22Rv1 (cell line): ENCODE measurements at regions not wholly inside any gene's neighbourhood (a gene's known extent, or its start where the extent isn't known, plus 50 kb on each side); places are given as distances from the start of the nearest gene placed in this dataset.

Source experiments
- CTCF ChIP-seq: fragments of 450-650 bp; IDR thresholded peaks from 2 replicates; pipeline ENCODE4 v1.5.1; 2017; ENCODE audit warnings: mild to moderate bottlenecking
- ZFX ChIP-seq: fragments of 450-650 bp; IDR thresholded peaks from 2 replicates; pipeline ENCODE4 v1.6.1; 2017; ENCODE audit warnings: antibody characterized with exemption, borderline replicate concordance

DNA sequence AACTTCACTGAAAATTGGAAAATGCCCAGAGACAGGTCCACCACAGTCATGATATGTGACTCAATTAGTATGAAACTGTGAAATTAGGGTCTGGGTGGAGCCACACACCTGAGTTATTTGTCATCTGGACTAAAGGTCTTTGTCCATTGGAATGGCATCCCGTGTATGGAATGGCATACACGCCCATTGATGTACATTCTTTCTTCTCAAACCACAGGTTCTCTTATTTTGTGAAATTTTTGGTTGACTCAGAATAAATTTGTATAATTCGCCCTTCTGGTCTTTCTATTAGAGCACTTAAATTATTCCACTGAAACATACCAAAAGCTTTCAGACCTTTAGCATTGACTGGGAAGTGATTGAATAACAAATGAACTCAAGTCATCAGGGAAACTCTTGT, 66.8 kb upstream of the UBE2E1 start:
- no peak for TF ChIP-seq CTCF
- no peak for TF ChIP-seq ZFX
